Kidney (tissue), 13 donors: ENCODE measurements at regions not wholly inside any gene's neighbourhood (a gene's known extent, or its start where the extent isn't known, plus 50 kb on each side); places are given as distances from the start of the nearest gene placed in this dataset.

ENCODE experiments used
- DNase-seq, 5 donors: peaks; one replicate each; pipeline ENCODE4 v3.0.0-alpha.2; 2013 to 2020
- FAIRE-seq: peaks from 2 replicates; lab custom pipeline; 2012; peaks lifted over from hg19 to GRCh38; lab: Jason Lieb, UNC
- H3K27ac ChIP-seq, 2 donors: one replicate each; pipeline ENCODE4 v1.7.0; 2013; ENCODE audit warnings: low read depth in 2 of 2, low read length in 2 of 2, inconsistent platforms in 1 of 2
- H3K27me3 ChIP-seq: one replicate; pipeline ENCODE4 v1.7.1; 2013; ENCODE audit warnings: low read length, inconsistent platforms; ENCODE audit not compliant: control insufficient read depth, insufficient read depth
- H3K36me3 ChIP-seq, 3 donors: one replicate each; pipeline versions ENCODE4 v1.7.0 to v1.7.1; 2013; ENCODE audit warnings: low read length in 3 of 3, control low read depth in 1 of 3, inconsistent platforms in 1 of 3; ENCODE audit not compliant: insufficient read depth in 3 of 3, control insufficient read depth in 2 of 3
- H3K4me1 ChIP-seq, 3 donors: one replicate each; pipeline versions ENCODE4 v1.7.0 to v1.7.1; 2013; ENCODE audit warnings: low read length in 3 of 3, inconsistent platforms in 1 of 3, low read depth in 1 of 3; ENCODE audit not compliant: control insufficient read depth in 2 of 3, insufficient read depth in 2 of 3
- H3K4me3 ChIP-seq, 3 donors: one replicate each; pipeline versions ENCODE4 v1.7.0 to v1.8.1; 2013; ENCODE audit warnings: low read length in 3 of 3, control low read depth in 1 of 3, inconsistent platforms in 1 of 3
- H3K9ac ChIP-seq, 3 donors: one replicate each; pipeline versions ENCODE4 v1.7.0 to v1.7.1; 2013; ENCODE audit warnings: low read length in 3 of 3, control low read depth in 1 of 3, inconsistent platforms in 1 of 3
- H3K9me3 ChIP-seq, 3 donors: one replicate each; pipeline versions ENCODE4 v1.7.0 to v1.7.1; 2013; ENCODE audit warnings: low read length in 3 of 3, control low read depth in 1 of 3, inconsistent platforms in 1 of 3; ENCODE audit not compliant: control insufficient read depth in 2 of 3, insufficient read depth in 1 of 3
- intact Hi-C: fragments of 100-400 bp; cut with DNase I; formaldehyde crosslinking; loops from one replicate; pipeline ENCODE4 v1.11.1; 2022
- TF ChIP-seq, protein P1 (sequence below): IDR thresholded peaks from 3 replicates; pipeline ENCODE4 v1.5.1; 2012; ENCODE audit warnings: mild to moderate bottlenecking, moderate library complexity, borderline replicate concordance; ENCODE audit not compliant: insufficient read depth; ENCODE audit errors: extremely low read depth
- donor health status: control.
- donor health status: control.
- donor health status: control.
- donor health status: control.
- donor health status: control.
- donor health status: DM: yes; HTN: yes; CAD: no.
- donor health status: Normal renal cell carcinoma (clear cell type).

DNA sequence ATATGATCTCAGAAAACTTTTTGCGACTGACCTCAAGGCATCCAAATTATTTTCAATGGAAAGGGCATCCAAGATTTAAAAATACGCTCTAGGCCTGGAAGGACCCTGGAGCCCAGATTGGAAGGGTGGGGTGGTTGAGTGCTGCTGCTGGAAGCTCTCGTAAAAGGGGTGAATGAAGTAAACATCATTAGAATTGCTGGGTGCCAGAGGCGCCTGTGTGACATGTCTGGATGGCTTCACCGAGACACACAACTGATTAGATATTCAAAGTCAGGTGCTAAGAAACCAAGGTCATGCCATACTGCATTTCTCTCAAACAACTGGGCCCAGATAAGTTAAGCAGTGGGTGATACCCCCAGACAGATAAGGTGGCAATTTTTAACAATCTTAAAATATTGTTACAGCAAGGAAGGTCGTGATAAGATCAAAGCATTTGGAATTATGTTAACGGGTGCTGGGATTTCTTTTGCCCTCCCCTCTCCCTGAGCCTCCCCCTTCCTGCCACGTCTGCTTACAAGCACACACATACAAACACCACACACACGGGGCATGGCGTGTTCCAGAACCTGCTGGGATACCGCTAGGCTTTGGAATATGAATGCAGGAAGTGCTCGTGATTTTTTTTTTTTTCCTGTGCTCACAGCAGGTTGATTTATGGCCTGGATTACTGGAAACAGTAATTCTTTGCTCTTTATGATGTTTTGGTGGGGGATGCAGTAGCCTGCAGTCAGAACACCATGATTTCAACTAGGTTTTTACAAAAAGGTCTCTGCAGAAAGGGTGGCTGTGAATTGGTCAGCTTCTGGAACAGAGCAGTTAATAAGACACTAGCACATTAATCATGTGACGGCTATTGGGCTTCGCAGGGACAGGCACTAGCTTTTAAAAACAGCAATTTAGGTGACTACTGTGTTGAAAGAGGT, 551.2 kb downstream of the QKI start:
- peak overlapping the region; percentile 14 to 70 for H3K27ac ChIP-seq

DNA sequence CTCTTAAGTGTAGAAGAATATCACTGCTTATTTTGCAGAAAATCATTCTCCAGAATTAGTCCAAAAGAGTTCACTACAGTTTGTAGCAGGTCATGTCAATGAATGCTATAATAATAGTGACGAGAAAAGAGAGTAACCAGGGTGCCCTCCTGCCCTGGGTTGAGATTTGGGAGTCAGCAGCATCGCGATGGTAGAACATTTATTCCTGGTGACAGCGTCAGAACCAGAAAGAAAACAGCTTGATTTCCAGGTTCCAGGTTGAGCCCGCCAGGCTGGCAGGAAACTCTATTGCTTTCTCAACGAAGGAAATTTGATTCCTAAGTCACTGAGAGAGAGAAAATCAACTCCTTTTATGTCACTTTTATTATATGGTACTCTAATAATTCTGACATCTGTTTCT, 550.3 kb downstream of the QKI start:
- Histone ChIP-seq H3K9ac (no peak overlapping the region), H3K27me3 (no peaks in the 10 kb centered on the region), H3K36me3 (no peaks in the 10 kb centered on the region), H3K4me1 (peaks cover 0 to 10% (median 4%) of the 10 kb centered on the region in 3 donors), H3K27ac (no peak overlapping the region), H3K4me3 (no peak overlapping the region), H3K9me3 (no peaks in the 10 kb centered on the region)
- FAIRE-seq = no peak
- no peak for DNase-seq
- intact Hi-C loops = no loop called here
- TF ChIP-seq, protein P1, sequence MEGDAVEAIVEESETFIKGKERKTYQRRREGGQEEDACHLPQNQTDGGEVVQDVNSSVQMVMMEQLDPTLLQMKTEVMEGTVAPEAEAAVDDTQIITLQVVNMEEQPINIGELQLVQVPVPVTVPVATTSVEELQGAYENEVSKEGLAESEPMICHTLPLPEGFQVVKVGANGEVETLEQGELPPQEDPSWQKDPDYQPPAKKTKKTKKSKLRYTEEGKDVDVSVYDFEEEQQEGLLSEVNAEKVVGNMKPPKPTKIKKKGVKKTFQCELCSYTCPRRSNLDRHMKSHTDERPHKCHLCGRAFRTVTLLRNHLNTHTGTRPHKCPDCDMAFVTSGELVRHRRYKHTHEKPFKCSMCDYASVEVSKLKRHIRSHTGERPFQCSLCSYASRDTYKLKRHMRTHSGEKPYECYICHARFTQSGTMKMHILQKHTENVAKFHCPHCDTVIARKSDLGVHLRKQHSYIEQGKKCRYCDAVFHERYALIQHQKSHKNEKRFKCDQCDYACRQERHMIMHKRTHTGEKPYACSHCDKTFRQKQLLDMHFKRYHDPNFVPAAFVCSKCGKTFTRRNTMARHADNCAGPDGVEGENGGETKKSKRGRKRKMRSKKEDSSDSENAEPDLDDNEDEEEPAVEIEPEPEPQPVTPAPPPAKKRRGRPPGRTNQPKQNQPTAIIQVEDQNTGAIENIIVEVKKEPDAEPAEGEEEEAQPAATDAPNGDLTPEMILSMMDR = no peak

More for the DNA sequence above, 551.2 kb downstream of the QKI start:
- Histone ChIP-seq H3K4me3 (peak overlapping the region in 2 of 3 donors; percentile 30 to 42), H3K9me3 (no peaks in the 10 kb centered on the region), H3K27me3 (no peaks in the 10 kb centered on the region), H3K36me3 (no peaks in the 10 kb centered on the region), H3K9ac (peak overlapping the region in 2 of 3 donors; percentile 17 to 23), H3K4me1 (peaks cover 0 to 10% (median 4%) of the 10 kb centered on the region in 3 donors)
- intact Hi-C loops = no loop called here
- TF ChIP-seq, protein P1 = no peak
- FAIRE-seq (no peak), DNase-seq (peak in 4 of 5 donors; percentile 57 to 88 (median 74))

DNA sequence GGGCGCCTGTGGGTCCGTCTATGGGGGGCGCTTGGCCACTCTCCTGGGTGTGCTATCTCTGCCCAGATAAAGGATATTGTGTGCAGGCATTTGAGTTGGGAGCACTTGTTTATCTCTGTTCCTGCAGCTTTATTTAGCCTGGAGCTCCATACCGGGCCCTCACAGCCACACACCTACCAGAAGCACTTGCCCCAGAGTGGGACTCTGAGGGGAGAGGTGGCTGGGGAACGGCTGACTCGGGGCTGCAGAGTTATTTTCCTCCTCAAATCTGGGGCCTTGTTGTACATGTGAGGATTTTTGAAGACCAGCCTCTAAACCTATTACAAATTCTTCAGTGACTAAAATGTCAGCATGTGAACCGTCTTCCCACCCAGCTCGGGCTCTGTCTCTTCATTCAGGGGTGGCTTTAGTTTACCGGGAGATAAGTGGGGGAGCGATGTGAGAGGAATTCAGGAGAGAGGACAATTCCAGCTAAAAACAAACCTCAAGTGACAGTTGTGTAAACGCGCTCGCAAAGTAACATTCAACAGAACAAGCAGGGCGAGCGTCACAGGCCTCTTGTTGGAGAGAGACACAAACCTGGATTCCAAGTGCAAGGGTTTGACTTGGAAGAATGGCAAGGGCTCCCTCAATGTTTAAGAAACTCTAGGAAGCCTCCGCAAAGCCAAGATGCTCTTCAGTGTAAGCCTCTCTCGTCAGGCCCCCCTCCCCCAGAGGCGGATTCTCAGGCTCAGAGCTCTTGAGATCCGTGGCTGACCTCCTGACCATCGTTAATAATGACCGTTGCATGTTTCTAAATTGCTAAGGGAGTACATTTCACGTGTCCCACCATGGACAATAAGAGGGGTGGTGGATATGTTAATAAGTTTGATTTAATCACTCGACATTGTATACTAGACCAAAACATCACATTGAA, 548.9 kb downstream of the QKI start:
- Histone ChIP-seq H3K9me3 (no peaks in the 10 kb centered on the region), H3K4me3 (no peak overlapping the region), H3K36me3 (no peaks in the 10 kb centered on the region), H3K27me3 (no peaks in the 10 kb centered on the region), H3K9ac (no peak overlapping the region), H3K27ac (no peak overlapping the region), H3K4me1 (peaks cover 0 to 10% (median 4%) of the 10 kb centered on the region in 3 donors)
- FAIRE-seq (no peak), DNase-seq (no peak)
- intact Hi-C loops = no loop called here
- TF ChIP-seq, protein P1 = no peak
